GM12875 (cell line): ENCODE measurements at regions not wholly inside any gene's neighbourhood (a gene's known extent, or its start where the extent isn't known, plus 50 kb on each side); places are given as distances from the start of the nearest gene placed in this dataset.

Source experiments
- H3K4me3 ChIP-seq: one replicate; pipeline ENCODE4 v1.5.1; 2011; ENCODE audit warnings: low read depth, low read length, control low read depth
- CTCF ChIP-seq: IDR thresholded peaks from 2 replicates; pipeline ENCODE4 v1.5.1; 2011; ENCODE audit warnings: low read depth, mild to moderate bottlenecking, control low read depth, inconsistent platforms, low read length, moderate library complexity, borderline replicate concordance; ENCODE audit not compliant: insufficient read depth

DNA sequence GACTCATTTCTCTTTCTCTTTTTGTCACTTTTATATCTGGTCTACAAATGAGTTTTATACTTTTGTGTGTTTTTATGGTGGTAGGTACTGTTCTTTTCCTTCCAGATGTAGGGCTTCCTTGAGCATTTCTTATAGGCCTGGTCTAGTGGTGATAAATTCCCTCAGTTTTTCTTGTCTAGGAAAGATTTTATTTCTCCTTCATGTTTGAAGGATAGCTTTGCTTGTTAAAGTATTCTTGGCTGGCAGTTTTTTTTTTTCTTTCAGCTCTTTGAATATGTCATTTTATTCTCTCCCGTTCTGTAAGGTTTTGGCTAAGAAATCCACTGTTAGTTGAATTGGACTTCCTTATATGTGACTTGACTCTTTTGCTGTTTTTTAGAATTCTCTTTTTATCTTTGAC lies 292.7 kb downstream of the RPS24 start:
- TF ChIP-seq CTCF = no peak
- H3K4me3 ChIP-seq = no peak overlapping the region

DNA sequence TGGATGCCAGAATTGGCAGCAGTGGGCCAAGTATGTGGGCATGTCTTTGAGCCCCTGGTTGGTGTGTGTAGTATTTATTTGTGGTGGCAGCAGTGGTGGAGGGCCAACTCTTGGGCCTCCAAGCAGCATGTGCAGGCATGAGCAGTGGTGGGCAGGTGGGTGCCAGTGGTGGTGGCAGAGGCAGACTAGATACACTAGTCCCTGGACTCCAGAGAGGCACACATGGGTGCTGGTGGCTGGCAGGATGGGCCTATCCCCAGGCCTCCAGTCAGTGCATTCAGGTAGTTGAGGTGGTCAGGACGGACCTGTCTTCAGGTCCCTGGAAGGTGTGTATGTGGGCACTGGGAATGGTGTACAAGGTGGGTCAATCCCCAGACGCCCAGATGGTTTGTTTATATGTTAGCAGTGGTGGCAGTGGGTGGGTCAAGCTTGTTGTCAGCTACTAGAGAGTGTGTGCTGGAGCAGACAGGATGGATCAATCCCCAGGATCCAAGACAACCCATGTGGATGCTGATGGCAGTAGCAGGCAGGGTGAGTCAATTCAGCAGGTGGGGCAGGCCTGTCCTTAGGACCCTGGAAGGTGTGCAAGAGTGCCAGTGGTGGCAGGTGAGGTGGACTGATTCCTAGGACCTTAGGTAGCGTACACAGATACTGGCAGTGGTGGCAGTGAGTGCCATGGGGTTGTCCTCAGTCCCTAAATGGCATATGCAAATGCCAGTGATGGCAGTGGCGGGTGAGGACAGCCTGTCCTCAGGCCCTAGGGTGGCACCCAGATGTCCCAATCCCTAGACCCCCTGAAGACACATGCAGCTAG lies 294.3 kb downstream of the RPS24 start:
- TF ChIP-seq CTCF = no peak
- H3K4me3 ChIP-seq = no peak overlapping the region

DNA sequence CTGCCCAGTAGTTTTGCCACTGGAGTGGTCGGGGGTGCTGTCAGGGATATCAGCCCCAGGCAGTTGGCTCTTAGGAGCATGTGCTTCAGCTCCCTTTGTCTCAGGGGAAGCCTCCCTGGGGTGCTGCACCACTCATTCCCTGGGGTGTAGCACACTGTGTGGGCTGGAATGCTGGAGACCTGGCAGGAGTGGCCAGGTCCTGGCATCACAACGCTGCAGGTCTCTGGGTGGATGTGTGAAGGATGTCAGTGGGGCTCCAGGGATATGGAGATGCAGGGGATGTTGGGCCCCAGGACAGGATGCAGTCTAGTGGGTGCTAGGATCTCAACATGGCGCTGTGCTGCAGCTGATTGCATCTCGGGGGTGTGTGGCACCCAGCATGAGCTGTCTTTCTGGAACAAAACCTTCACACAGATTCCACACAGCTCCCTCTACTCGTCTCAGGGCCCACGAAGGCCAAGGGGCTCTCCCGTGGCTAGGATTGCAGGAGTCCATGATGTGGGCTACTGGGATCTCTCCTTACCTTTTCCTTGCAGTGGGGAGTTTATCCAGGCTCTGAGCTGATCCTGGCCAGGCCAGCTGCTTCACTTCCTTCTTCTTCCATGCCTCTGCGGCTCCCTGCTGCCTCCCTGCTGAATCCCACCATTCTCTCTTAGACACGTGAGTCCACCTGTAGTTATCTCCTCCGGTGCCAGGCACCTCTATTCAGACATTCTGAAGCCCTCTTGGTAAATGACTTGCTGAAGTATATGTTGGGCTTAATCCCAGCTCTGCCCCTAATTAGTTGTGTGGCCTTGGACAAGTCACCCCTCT lies 295.1 kb downstream of the RPS24 start:
- no peak overlapping the region for H3K4me3 ChIP-seq
- TF ChIP-seq CTCF = no peak

GRCh38 chr10:78330884-78331283 lies 297.2 kb downstream of the RPS24 start:
- no peak overlapping the region for H3K4me3 ChIP-seq
- no peak for TF ChIP-seq CTCF

- no peak overlapping the region for H3K4me3 ChIP-seq
- TF ChIP-seq CTCF = no peak
Observed at GRCh38 chr10:78331391-78331922, 297.8 kb downstream of the RPS24 start.

DNA sequence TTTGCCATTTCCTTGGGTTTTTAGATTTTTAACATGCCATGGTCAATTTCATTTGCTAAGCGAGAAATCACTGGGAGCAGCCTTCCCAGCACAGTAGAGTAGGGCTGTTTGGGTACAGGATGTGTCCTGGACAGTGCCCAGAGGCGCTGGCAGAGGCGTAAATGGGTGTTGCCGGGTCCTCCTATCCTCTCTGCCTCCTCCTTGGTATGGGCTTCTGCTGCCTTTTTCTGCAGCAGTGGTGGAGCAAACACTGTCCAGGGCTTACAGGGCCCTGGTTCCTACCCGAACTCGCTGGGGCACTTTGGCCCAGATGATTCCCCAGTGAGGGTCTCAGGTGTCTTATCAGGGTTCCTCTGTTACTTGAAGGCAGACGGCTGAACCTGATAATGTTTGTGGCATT lies 298.3 kb downstream of the RPS24 start:
- TF ChIP-seq CTCF = no peak
- no peak overlapping the region for H3K4me3 ChIP-seq
